WI38 (cell line): ENCODE measurements at regions not wholly inside any gene's neighbourhood (a gene's known extent, or its start where the extent isn't known, plus 50 kb on each side); places are given as distances from the start of the nearest gene placed in this dataset.
"Not testable (repeated sequence)": the region's sequence is repeated elsewhere in the genome, so short reads cannot be mapped to it uniquely, and the experiment has no call there.

ENCODE experiments used
- H3K4me3 ChIP-seq: 2 replicates; pipeline ENCODE4 v1.5.1; 2011; ENCODE audit warnings: low read depth, mild to moderate bottlenecking, control low read depth, low read length
- CTCF ChIP-seq: IDR thresholded peaks from 2 replicates; pipeline ENCODE4 v1.5.1; 2012; ENCODE audit warnings: low read depth, mild to moderate bottlenecking, control low read depth, low read length

- TF ChIP-seq CTCF, result no peak
- H3K4me3 ChIP-seq, result no peak overlapping the region
Measured at GRCh38 chr21:32087447-32087846, 191.4 kb downstream of the MIS18A start.

- no peak for TF ChIP-seq CTCF
- H3K4me3 ChIP-seq, result no peak overlapping the region
Measured at GRCh38 chr21:32083197-32083596, 195.7 kb downstream of the MIS18A start.

- no peak for TF ChIP-seq CTCF
- no peak overlapping the region for H3K4me3 ChIP-seq
Measured at GRCh38 chr21:32082466-32082865, 196.4 kb downstream of the MIS18A start.

GRCh38 chr21:32073593-32073992, 200.8 kb downstream of the HUNK start:
- no peak for TF ChIP-seq CTCF
- no peak overlapping the region for H3K4me3 ChIP-seq

GRCh38 chr21:32073190-32073589, 200.4 kb downstream of the HUNK start:
- TF ChIP-seq CTCF, result no peak

GRCh38 chr21:32071620-32072019, 198.8 kb downstream of the HUNK start:
- not testable (repeated sequence) for H3K4me3 ChIP-seq

More at GRCh38 chr21:32073190-32073589, 200.4 kb downstream of the HUNK start:
- no peak overlapping the region for H3K4me3 ChIP-seq

- H3K4me3 ChIP-seq, result no peak overlapping the region
- no peak for TF ChIP-seq CTCF
Measured at GRCh38 chr21:32070676-32071330, 198.0 kb downstream of the HUNK start.

GRCh38 chr21:32070126-32070525, 197.3 kb downstream of the HUNK start:
- no peak overlapping the region for H3K4me3 ChIP-seq
- TF ChIP-seq CTCF, result no peak
